Hippocampal formation (tissue), 2 donors: ENCODE measurements at regions not wholly inside any gene's neighbourhood (a gene's known extent, or its start where the extent isn't known, plus 50 kb on each side); places are given as distances from the start of the nearest gene placed in this dataset.
"Not testable (repeated sequence)": the region's sequence is repeated elsewhere in the genome, so short reads cannot be mapped to it uniquely, and the experiment has no call there.

Experiments
- DNase-seq, 2 donors: peaks; one replicate each; lab custom pipeline; 2025; lab: John Stamatoyannopoulos, UW

DNA sequence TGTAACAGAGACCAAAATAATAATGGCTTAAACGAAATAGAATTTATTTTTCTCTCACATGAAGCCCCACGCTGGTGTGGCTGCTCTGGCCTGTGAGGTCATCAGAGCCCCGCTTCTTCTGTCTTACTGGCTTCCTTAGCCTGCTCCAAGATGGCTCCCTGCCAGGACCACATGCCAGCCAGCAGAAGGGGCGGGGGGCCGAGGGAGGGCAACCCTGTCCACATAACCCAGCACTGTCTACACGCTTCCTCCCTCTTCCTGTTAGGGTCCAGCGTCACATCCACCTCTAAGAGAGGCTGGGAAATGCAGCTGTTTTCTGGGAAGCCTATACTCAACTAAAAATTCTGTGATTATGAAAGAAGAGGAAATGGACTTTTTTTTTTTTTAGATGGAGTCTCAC is 107.9 kb upstream of the DLG1 start:
- no peak for DNase-seq

DNA sequence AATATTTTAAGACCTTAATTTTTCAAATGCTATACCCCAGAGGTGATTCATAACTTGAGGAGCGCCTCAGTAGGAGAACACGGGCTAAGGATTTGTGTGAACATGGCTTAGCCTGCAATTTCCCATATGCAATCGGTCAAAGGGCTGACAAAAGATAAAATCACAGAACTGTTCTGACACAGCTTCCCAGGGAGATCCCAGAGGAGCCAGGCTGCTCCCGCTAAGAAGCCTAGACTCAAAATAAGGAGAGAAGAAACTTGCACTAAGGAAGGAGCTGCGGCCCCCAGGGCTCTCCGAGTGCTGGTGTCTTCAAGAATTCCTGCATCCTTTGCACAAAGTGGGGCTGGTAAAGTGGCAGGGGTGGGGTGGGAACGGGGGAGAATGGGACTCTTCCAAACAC is 106.3 kb upstream of the DLG1 start:
- DNase-seq = no peak

DNA sequence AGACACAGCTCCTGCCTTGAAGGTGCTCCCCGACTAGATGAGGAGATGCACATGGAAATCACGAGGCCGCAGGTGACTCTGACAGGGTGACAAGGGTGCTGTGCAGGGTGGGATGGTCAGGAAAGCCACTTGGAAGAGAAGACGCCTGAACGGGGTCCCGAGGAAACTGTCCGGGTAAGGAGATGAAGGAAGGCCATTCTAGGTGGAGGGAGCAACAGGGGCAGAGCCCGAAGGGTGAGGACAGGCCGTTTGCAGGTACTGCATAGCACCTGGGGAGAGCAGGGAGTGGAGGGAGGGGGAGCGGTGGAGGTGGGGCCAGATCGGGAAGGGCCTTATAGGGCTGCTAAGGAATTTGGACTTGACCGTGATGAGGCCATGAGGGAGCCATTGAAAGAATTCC is 105.6 kb upstream of the DLG1 start:
- no peak for DNase-seq

DNA sequence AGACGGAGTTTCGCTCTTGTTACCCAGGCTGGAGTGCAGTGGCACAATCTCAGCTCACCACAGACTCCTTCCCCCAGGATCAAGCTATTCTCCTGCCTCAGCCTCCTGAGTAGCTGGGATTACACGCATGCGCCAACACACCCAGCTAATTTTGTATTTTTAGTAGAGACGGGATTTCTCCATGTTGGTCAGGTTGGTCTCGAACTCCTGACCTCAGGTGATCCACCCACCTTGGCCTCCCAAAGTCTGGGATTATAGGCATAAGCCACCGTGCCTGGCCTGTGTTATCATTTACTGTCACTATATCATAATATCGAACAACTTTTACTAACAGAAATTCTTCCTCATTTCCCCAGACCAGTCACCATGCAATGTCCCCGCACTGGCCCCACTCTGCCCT is 104.0 kb upstream of the DLG1 start:
- DNase-seq = not testable (repeated sequence)

DNA sequence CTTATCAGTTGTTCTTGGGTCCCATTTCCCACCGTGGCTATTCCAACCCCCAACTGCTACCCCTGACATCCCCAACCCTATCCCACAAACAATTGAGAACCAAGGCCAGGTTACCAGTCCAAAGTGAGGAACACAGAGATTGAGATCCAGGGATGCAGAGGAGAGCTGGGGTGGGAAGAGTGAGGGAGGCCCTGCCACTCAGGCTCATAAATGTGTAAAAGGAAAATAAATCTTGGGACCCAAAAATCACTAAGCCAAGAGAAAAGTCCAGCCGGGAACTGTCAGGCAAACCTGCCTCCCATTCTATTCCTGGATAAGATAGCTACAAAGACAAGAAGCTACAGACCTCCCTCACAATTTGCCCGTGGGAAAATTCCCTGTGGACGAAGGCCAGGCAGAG is 101.1 kb upstream of the DLG1 start:
- DNase-seq = no peak

DNA sequence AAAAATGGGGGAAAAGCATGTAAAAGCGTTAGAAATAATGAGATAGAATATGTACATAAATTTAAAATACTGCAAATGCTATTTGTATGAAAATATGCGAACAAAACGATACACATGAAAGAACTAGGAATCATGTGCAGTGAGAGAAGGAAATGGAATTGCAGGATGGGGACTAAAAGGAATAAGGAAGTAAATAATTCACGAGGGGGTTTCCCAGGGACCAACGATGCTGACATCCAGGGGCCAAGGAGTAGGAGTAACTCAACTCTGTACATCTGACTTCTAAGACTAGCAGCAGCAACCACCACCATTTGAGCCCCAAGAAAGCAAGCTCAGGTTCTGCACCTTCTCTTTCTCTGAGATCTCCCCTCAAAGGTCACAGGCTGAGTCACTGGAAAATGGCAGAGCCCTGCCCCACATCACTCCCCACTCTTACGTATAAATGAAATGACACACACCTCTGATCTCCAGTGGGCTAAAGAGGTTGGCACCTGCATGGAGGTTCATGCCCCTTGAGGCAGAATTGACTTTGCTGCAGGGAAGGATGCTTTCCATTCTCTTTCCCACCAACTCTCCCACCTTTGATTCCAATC is 100.0 kb upstream of the DLG1 start:
- no peak for DNase-seq

DNA sequence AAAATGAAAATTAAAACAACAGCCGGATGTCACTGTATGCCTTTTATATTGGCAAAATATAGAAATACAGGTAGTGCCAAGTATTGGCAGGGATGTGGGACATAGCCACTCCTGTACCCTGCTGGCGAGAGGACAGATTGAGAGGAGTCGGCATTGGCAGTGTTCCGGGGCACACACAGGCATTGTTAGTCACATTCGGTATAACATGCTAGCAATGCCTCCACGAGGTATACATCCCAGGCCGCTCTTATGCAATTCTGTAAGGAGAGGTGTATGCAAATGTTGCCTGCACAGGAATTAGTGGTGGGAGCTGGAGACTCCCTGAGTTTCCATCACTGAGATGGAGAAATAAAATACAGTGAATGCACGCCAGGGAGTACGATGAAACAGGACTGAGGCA is 99.4 kb upstream of the DLG1 start:
- DNase-seq = no peak

DNA sequence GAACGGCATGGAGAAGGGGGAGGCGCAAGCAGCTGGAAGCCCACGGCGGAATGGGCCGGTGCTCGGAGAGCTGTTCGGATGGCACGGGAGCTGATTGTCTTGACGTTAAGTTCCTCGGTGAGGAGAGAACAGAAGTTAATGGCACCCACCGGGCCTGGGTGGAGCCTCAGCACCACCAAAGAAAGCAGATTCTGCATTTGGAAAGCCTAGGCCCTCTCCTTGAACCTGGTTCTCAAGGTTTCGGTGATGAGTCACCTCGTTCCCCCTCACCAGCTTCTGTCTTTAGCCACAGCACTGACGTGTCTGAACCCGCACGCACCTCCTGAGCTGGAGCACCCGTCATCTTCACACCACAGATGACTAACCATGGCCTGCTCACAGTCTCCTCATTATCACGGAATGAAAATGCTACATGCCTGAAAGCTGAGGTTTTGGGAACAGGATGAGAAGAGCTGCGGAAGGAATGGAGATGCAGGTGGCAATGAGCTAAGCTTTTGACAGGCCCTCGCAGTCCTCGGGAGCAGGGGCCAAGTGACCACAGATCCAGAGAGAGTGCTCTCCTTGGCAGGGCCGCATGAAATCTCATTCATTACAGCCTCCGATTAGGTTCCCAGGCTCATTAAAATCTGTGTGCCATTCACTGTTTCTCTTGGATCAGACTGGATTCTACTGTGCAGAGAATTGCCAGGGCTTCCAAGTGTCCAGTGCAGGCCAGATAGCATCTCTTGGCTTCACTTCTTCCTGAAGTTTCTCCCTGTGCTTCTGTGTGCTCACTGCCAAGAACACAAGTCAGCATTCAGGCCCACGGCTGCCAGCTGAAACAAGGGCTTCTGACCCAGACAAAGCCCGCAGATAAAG is 96.3 kb upstream of the DLG1 start:
- no peak for DNase-seq

DNA sequence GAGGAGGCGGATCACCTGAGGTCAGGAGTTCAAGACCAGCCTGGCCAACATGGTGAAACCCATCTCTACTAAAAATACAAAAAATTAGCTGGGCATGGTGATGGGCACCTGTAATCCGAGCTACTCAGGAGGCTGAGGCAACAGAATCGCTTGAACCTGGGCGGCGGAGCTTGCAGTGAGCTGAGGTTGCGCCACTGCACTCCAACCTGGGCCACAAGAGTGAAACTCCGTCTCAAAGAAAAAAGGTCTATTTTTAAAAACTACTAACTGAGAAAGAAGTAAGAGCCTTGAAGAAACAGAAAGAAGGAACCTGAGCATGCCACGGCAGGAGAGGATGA is 95.7 kb upstream of the DLG1 start:
- not testable (repeated sequence) for DNase-seq

DNA sequence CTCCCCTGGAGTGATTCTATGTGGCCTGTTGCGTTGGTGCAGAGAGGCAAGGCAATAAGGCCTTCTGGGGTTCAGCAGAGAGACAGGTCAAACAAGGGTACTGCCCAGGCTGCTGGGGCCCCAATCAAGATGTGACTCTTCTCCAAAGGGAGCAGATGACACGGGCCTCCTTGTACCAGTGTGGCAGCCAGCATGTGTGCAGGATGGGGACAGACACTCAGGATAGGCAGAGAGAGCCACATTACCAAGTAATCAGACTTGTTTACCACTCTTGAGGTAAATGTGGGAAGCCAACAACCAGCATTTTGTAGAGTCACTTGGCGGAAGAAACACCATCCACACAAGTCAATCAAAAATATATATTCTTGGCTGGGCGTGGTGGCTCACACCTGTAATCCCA is 95.3 kb upstream of the DLG1 start:
- DNase-seq = no peak

DNA sequence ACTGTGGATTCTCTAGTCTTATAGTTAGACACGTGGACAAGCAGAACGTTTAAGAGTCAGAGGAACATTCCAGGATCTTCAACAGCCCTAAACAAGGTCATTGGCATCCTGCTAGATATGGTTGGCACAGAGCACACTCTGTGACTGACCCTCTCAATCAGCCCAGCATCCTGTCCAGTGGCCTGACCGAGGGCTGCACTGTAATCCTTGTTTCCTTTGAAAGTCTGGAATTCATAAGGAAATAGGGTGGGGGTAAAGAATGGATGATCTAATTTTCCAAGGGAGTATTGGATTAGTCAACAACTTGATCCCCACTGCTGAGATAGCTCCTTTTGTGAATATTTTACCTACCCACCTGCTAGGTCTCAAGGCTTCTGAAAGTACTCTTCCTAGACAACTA is 94.5 kb upstream of the DLG1 start:
- no peak for DNase-seq

DNA sequence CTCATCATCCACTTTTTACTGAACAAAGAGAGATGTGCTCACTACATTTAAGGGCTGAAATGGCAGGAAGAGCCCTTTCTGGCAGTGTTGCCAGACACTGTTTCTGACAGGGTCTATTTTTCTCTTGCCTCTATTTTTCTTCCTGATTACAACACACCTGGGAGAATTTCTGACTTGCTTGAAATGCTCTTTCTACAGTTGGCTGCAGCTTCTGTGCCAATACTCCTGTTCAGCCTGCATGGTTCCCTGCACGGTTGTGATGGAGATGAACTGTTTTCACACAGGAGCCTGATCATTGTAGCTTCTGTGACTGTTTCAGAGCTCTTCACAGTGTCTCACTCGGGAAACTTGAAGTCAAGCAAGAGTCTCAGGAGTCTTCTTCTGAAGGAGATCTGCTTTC is 83.0 kb upstream of the DLG1 start:
- DNase-seq = no peak

DNA sequence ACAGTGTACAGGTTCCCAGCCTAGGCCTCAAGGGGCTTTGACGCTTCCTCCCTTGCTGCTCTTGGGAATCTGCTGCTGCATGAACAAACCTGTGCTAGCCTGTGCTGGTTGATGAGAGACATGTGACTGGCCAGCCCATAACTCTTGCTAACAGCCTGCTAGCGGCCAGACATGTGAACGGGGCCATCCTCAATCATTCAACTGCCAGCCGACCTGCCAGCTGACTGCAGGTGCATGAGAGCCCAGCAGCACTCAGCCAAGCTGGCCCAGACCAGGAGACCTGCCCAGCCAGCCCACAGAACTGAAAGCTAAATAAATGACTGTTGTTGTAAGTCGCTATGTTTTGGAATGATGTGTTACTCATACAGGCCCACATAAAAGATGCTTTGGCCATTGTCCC is 82.4 kb upstream of the DLG1 start:
- DNase-seq = no peak

DNA sequence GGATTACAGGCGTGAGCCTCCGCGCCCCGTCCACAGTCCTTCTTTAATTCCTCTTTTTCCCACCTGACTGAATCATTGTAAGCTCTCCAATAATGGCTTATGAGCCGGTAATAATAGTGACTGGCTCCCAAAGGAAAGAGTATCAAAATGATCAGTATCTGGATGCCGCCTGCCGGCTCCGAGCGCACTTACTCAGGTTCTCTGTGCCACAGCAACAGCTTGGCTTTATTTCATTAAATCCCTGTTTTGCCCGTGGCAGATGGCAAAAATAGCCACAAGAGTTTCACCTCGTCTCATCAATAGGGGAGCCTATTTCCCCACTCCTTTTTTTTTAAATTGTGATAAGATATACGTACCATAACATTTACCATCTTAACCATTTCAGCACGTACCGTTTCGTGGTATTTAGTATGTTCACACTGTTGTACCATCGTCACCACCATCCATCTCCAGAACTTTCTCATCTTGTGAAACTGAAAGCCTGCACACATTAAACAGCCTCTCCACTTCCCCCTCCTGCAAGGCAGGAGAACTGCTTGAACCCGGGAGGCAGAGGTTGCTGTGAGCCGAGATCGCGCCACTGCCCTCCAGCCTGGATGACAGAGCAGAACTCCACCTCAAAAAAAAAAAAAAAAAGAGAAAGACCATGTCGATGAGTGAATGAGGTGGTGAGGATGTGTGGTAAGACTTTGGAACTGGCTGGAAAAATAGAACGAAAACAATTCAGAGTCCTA is 80.7 kb upstream of the DLG1 start:
- no peak for DNase-seq

DNA sequence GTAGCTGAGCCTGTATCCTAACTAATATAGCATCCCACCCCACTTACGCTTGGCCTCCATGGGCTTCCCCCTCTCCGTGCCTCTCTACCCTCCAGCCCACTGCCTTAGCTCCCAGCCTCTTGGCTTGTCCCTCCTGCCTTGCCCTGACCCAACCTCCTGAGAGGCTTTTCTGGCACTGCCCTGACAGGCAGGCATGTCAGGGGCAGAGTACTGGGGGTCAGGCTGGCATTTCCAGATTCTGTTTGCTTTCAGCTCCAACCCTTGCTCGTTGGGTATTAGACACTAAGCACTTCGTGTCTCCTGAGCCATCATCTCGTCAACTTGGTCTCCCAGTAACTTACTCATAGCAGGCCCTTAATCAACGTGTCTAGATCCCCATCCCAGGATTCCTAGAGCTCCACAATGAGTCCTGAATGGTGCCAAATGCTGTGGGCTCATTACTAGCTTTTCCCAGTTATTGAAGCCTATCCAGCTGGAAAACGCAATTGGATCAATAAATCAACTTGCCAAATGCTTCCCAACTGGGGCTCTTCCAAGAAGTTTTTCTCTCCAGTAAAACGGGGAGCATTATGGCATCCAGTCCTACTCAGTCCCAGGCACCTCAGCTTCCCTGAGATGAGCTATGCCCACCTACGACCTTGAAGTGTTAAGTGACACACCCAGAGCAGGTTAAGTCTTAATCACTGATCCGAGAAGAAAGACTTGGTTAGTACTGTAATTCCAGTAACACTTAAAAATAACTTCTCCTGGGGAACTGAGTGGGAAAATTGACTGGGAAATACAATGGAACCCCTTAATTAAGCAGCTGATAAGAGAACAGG is 78.5 kb upstream of the DLG1 start:
- DNase-seq = no peak

DNA sequence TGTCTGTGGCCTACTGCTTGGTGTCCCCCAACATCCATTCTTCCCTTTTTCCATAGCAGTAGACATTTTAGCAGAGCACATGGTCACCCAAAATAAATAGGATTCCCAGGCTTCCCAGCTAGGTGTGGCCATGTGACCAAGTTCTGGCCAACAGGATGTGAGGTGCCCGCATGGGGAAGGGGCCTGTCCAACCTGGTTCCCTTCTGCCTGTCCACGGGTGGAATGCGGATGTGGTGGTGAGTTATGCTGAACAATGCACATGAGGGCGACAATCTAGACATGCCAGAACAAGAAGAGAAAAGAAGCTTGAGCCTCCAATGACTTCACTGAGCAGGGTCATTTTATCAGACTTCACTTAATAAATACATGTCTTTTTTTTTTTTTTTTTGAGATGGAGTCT is 77.6 kb upstream of the DLG1 start:
- no peak for DNase-seq

DNA sequence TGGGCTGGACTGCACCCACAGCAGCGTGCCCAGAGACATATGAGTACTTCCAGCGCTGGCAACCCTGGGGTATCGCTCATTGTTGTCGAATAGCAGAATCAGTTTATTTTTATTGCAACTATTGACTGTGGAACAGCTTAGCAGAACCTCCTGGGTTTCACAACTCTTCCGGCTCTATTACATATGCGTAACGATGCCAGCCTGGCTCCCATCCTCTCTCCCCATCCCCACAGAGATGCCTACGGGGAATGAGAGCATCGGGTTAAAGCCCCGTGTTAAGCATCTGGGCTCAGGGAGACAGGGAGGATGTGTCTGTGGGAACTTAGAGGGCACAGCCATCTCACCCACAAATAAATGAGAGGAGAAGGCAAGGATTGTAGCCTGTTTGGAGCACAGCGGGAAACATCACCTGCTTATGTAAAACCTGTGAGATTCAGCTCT is 76.6 kb upstream of the DLG1 start:
- DNase-seq = no peak

DNA sequence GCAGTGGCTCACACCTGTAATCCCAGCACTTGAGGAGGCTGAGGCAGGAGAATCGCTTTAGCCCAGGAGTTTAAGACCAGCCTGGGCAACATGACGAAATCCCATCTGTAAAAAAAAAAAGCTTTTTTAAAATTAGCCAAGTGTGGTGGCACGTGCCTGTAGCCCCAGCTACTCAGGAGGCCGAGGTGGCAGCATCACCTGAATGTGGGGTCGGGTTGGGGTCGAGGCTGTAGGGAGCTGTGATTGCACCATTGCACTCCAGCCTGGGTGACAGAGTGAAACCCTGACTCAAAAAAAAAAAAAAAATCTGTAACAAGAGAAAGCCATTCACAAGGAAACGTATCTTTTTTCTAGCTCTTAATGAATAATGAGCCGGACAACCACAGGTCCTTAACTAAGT is 74.7 kb upstream of the DLG1 start:
- DNase-seq = no peak

DNA sequence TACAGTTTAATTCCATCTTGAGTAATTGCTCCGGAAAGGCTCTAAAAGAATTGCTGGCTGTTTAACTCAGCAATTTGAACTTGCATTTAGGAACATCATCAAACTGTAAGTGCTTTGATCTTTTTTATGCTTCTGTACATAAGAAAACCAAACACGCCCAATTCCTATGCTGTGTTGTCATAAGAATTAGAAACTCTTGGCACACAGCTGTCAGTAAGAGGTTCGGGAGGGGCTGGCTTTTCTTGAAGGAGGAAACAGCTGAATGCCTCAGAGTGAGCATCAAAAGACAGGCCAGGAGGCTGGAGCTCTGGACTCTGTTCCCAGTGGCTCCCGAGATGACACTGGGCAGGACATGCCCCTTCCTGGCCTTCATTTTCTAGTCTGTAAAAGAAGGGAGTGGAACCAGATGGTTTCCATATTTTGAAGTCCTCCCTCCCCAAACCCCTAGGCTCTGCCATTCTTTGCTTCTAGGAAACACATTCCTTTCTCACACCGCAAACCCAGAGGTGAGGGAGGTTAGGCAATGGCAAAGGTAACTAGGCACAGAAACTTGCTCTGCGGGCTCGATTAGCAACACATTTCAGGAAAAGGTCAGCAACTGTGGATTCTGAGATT is 73.7 kb upstream of the DLG1 start:
- DNase-seq = no peak

DNA sequence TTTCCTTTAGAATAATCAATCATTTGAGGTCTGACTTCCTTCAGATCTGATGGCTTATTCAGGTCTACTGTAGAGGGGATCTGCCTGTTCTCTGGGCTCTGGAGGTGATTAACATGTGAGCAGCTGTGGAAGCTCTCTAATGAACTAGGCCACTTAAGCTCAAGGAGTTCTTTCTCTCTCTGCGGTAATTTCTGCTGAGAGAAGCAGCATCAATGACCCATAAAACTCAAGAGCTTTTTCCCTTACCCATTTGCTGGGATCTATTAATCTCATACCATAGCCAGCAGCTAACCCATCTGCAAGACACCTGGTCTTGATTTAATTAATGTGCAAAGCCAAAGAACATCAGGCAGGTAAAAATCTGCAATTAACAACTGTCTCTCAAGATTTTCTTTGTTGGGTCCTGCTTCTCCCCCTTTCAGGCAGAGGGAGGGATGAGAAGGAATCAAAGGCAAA is 73.2 kb upstream of the DLG1 start:
- DNase-seq = no peak

DNA sequence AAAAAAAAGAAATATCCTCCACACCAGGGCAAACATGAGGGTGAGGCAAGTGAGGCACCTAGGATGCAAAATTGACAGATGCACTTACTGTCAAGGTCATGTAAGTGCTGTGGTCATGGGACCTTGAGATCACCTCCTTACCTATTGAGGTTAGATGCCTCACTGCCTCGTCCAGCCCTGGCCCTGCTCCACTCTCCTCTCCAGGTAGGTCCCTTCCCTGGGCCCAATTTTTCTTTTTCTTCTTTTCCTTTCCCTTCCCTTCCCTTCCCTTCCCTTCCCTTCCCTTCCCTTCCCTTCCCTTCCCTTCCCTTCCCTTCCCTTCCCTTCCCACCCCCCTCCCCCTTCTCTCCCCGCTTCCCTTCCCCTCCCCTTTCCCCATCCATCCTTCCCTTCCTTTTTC is 71.1 kb upstream of the DLG1 start:
- no peak for DNase-seq

DNA sequence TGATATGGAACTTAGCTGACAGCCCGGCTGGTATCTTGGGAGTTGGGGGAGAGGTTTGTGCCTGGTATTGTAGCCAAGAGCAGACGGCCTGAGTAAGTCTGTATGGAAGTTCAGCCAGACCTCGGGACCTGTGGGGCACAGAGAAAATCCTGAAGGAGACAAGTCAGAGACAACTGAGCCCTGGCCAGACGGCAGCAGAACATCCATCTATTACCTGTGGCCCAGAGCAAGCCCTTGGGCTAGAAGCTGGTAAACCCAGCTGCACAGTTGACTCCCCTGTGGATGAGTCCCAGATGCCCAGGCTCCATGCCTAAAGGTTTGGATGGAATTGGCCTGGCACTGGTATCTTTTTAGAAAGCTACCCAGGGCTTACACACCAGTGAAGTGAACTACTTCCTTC is 70.4 kb upstream of the DLG1 start:
- no peak for DNase-seq
